ENCODE measurements at regions not wholly inside any gene's neighbourhood (a gene's known extent, or its start where the extent isn't known, plus 50 kb on each side); places are given as distances from the start of the nearest gene placed in this dataset.

DNA sequence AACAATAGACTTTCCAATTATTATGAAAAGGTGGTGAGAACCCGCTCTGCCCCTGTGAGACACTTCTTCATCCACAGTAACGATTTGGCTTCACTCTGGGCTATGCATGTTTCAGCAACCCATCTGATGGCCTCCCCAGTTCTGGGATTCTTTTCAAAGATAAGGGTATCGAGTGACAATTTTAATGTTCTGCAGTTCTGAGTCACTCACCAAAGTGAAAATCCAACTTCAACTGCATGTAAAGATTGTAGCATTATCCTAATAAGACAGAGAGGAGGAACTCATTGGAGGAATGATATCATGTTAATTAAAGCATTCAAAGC, 1078.3 kb upstream of the SEMA6A start:
- H3K4me3 Mint-ChIP-seq: no peak overlapping the region
- H3K9me3 Mint-ChIP-seq: no peaks in the 10 kb centered on the region
- H3K27ac Mint-ChIP-seq (ENCODE audit: unreplicated experiment): no peak overlapping the region
- H3K27me3 Mint-ChIP-seq (ENCODE audit: low read depth): no peaks in the 10 kb centered on the region
- TF ChIP-seq, protein P1, sequence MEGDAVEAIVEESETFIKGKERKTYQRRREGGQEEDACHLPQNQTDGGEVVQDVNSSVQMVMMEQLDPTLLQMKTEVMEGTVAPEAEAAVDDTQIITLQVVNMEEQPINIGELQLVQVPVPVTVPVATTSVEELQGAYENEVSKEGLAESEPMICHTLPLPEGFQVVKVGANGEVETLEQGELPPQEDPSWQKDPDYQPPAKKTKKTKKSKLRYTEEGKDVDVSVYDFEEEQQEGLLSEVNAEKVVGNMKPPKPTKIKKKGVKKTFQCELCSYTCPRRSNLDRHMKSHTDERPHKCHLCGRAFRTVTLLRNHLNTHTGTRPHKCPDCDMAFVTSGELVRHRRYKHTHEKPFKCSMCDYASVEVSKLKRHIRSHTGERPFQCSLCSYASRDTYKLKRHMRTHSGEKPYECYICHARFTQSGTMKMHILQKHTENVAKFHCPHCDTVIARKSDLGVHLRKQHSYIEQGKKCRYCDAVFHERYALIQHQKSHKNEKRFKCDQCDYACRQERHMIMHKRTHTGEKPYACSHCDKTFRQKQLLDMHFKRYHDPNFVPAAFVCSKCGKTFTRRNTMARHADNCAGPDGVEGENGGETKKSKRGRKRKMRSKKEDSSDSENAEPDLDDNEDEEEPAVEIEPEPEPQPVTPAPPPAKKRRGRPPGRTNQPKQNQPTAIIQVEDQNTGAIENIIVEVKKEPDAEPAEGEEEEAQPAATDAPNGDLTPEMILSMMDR (conservative IDR thresholded peaks at IDR 0.05): no peak
- no peaks in the 10 kb centered on the region for H3K4me1 Mint-ChIP-seq
- H3K36me3 Mint-ChIP-seq (ENCODE audit: low read depth): no peaks in the 10 kb centered on the region
- DNase-seq (ENCODE audit: low read depth, low spot score): no peak

GRCh38 chr5:117652036-117652957, 1077.7 kb upstream of the SEMA6A start:
- H3K4me3 Mint-ChIP-seq: no peak overlapping the region
- TF ChIP-seq, protein P1 (conservative IDR thresholded peaks at IDR 0.05): no peak
- H3K4me1 Mint-ChIP-seq: no peaks in the 10 kb centered on the region
- DNase-seq (ENCODE audit: low read depth, low spot score): no peak
- no peaks in the 10 kb centered on the region for H3K36me3 Mint-ChIP-seq (ENCODE audit: low read depth)
- H3K27me3 Mint-ChIP-seq (ENCODE audit: low read depth): no peaks in the 10 kb centered on the region
- no peaks in the 10 kb centered on the region for H3K9me3 Mint-ChIP-seq
- H3K27ac Mint-ChIP-seq (ENCODE audit: unreplicated experiment): no peak overlapping the region

DNA sequence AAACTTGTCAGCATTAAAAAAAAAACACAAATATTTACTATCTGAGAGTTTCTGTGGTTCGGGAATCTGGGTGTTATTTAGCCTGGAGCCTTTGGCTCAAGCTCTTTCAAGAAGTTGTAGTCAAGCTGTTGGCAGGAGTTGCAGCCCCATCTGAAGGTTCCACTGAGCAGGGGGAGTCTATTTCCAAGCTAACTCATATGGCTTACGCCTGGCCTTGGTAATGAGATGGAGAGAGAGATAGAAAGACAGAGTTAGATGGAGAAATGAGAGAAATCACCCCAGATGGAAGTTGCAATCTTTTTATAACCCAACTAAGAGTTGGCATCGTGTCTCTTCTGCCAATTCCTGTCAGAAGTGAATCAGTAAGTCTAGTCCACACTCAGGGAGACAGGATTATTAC, 1075.2 kb upstream of the SEMA6A start:
- no peak overlapping the region for H3K4me3 Mint-ChIP-seq
- no peaks in the 10 kb centered on the region for H3K9me3 Mint-ChIP-seq
- H3K4me1 Mint-ChIP-seq: no peaks in the 10 kb centered on the region

DNA sequence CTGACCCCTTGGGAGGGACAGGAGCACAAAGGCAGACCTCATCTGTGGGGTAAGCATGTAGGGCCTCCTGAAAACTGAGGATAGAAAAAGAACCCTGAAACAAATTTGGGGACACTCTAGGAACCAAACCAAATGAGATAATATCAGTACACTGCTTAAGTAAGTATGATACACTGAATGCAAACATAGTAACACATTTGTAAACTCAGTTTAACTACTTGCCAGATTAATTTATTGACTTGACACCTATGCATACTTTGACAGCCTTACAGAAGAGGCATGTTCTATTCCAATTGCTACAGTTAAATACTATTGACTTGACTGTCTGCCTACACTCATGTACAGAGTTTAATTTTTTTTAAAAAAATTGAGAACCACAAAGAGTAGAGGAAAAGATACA, 1070.8 kb upstream of the SEMA6A start:
- Mint-ChIP-seq H3K4me3 (no peak overlapping the region), H3K9me3 (no peaks in the 10 kb centered on the region), H3K36me3 (ENCODE audit: low read depth) (no peaks in the 10 kb centered on the region), H3K27ac (ENCODE audit: unreplicated experiment) (no peak overlapping the region), H3K27me3 (ENCODE audit: low read depth) (no peaks in the 10 kb centered on the region), H3K4me1 (no peaks in the 10 kb centered on the region)
- TF ChIP-seq, protein P1 (conservative IDR thresholded peaks at IDR 0.05): no peak
- no peak for DNase-seq (ENCODE audit: low read depth, low spot score)

More for the DNA sequence above, 1075.2 kb upstream of the SEMA6A start:
- no peak overlapping the region for H3K27ac Mint-ChIP-seq (ENCODE audit: unreplicated experiment)
- TF ChIP-seq, protein P1 (conservative IDR thresholded peaks at IDR 0.05): no peak
- H3K27me3 Mint-ChIP-seq (ENCODE audit: low read depth): no peaks in the 10 kb centered on the region
- H3K36me3 Mint-ChIP-seq (ENCODE audit: low read depth): no peaks in the 10 kb centered on the region
- DNase-seq (ENCODE audit: low read depth, low spot score): no peak

GRCh38 chr5:117638581-117638980, 1064.0 kb upstream of the SEMA6A start:
- H3K36me3 Mint-ChIP-seq (ENCODE audit: low read depth): no peaks in the 10 kb centered on the region
- H3K27ac Mint-ChIP-seq (ENCODE audit: unreplicated experiment): no peak overlapping the region
- H3K27me3 Mint-ChIP-seq (ENCODE audit: low read depth): no peaks in the 10 kb centered on the region
- no peak overlapping the region for H3K4me3 Mint-ChIP-seq
- no peaks in the 10 kb centered on the region for H3K9me3 Mint-ChIP-seq
- no peak for DNase-seq (ENCODE audit: low read depth, low spot score)
- TF ChIP-seq, protein P1 (conservative IDR thresholded peaks at IDR 0.05): no peak
- no peaks in the 10 kb centered on the region for H3K4me1 Mint-ChIP-seq

Data from neural crest cell (in vitro differentiated cells).